Uterus (tissue), 2 donors: ENCODE measurements at regions not wholly inside any gene's neighbourhood (a gene's known extent, or its start where the extent isn't known, plus 50 kb on each side); places are given as distances from the start of the nearest gene placed in this dataset.

Source experiments
- CTCF ChIP-seq, 4 experiments: fragments of 200-600 bp in 2 of 4; fragments of 450-650 bp in 2 of 4; sonication (generic) in 2 of 4; IDR thresholded peaks; one replicate each; pipeline ENCODE4 v1.5.1; 2016 to 2019; ENCODE audit warnings: antibody characterized with exemption in 4 of 4, mild to moderate bottlenecking in 2 of 4, moderate library complexity in 1 of 4
- POLR2A ChIP-seq, 2 donors: fragments of 450-650 bp; IDR thresholded peaks; one replicate each; pipeline ENCODE4 v1.6.1; 2016; ENCODE audit warnings: antibody characterized with exemption in 2 of 2, mild to moderate bottlenecking in 1 of 2, moderate library complexity in 1 of 2

DNA sequence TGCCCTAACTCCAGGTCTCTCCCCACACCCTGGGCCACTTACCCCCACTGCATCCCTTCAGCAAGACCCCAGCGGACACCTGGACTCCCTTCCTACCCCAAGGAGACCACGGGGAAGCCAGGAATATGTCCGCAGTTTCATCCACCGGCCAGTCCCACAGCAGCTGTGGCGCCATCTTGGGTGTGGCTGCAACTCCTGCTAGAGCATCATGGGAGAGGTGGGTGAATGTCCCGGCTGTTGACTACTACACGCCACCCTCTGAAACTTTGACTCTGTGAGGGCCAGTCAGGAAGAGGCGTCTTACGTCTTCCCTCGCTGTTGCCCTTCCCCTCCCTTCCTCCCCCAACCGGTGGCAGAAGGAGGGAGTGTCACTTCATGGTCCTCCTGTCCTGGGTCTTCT lies 238.3 kb upstream of the RNF32 start:
- TF ChIP-seq CTCF (IDR thresholded peaks at IDR 0.05) (no peak), POLR2A (IDR thresholded peaks at IDR 0.05) (no peak)
